Liver (tissue), 3 donors: ENCODE measurements at regions not wholly inside any gene's neighbourhood (a gene's known extent, or its start where the extent isn't known, plus 50 kb on each side); places are given as distances from the start of the nearest gene placed in this dataset.

ENCODE experiments used
- GABPA ChIP-seq, 2 donors: IDR thresholded peaks in 1 of 2; conservative IDR thresholded peaks in 1 of 2; 2 replicates each; pipeline ENCODE4 v1.6.1; 2016; ENCODE audit warnings: antibody characterized with exemption in 2 of 2, mild to moderate bottlenecking in 1 of 2, moderate library complexity in 1 of 2
- MAX ChIP-seq: IDR thresholded peaks from 2 replicates; pipeline ENCODE4 v1.6.1; 2016; ENCODE audit warnings: antibody characterized with exemption
- RAD21 ChIP-seq, 2 donors: IDR thresholded peaks; 2 replicates each; pipeline ENCODE4 v1.6.1; 2016; ENCODE audit warnings: antibody characterized with exemption in 2 of 2, mild to moderate bottlenecking in 2 of 2
- TAF1 ChIP-seq: conservative IDR thresholded peaks from 2 replicates; pipeline ENCODE4 v1.6.1; 2016; ENCODE audit warnings: antibody characterized with exemption, mild to moderate bottlenecking
- TF ChIP-seq, protein P1 (sequence below): fragments of 150-350 bp; IDR thresholded peaks from 2 replicates; pipeline ENCODE4 v1.5.1; 2017; ENCODE audit warnings: improper control_type of control experiment, low read depth, low read length; ENCODE audit not compliant: missing input control
- TF ChIP-seq, protein P2 (sequence below): IDR thresholded peaks from 2 replicates; pipeline ENCODE4 v1.6.1; 2016; ENCODE audit warnings: antibody characterized with exemption, mild to moderate bottlenecking
- TF ChIP-seq, protein P3 (sequence below): IDR thresholded peaks from 2 replicates; pipeline ENCODE4 v1.6.1; 2016; ENCODE audit warnings: antibody characterized with exemption
- donor health status: healthy.
- donor health status: healthy.

DNA sequence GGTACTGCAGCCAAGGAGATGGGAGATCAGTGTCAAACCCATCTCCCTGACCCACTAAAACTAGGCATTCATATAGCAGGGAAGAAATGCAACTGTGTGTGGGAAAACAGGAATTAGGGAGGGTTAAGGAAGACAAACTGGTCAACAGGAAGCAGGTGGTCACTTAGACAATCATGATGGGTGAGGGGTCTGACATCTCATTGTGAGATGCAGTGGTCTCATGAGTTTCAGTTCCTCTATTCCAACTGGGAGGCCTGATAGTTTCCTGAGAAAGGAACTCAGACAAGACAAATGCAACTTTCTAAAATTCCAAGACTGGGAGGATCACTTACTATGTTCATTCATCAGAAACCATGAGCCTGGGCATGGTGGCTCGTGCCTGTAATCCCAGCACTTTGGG, 361.4 kb upstream of the C16orf82 start:
- TF ChIP-seq, protein P1, sequence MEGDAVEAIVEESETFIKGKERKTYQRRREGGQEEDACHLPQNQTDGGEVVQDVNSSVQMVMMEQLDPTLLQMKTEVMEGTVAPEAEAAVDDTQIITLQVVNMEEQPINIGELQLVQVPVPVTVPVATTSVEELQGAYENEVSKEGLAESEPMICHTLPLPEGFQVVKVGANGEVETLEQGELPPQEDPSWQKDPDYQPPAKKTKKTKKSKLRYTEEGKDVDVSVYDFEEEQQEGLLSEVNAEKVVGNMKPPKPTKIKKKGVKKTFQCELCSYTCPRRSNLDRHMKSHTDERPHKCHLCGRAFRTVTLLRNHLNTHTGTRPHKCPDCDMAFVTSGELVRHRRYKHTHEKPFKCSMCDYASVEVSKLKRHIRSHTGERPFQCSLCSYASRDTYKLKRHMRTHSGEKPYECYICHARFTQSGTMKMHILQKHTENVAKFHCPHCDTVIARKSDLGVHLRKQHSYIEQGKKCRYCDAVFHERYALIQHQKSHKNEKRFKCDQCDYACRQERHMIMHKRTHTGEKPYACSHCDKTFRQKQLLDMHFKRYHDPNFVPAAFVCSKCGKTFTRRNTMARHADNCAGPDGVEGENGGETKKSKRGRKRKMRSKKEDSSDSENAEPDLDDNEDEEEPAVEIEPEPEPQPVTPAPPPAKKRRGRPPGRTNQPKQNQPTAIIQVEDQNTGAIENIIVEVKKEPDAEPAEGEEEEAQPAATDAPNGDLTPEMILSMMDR: no peak
- TF ChIP-seq RAD21 (IDR thresholded peaks at IDR 0.05) (no peak), MAX (no peak), GABPA (IDR thresholded peaks at IDR 0.05 in 1 of 2, conservative IDR thresholded peaks at IDR 0.05 in 1 of 2) (no peak), TAF1 (no peak)
- TF ChIP-seq, protein P2, sequence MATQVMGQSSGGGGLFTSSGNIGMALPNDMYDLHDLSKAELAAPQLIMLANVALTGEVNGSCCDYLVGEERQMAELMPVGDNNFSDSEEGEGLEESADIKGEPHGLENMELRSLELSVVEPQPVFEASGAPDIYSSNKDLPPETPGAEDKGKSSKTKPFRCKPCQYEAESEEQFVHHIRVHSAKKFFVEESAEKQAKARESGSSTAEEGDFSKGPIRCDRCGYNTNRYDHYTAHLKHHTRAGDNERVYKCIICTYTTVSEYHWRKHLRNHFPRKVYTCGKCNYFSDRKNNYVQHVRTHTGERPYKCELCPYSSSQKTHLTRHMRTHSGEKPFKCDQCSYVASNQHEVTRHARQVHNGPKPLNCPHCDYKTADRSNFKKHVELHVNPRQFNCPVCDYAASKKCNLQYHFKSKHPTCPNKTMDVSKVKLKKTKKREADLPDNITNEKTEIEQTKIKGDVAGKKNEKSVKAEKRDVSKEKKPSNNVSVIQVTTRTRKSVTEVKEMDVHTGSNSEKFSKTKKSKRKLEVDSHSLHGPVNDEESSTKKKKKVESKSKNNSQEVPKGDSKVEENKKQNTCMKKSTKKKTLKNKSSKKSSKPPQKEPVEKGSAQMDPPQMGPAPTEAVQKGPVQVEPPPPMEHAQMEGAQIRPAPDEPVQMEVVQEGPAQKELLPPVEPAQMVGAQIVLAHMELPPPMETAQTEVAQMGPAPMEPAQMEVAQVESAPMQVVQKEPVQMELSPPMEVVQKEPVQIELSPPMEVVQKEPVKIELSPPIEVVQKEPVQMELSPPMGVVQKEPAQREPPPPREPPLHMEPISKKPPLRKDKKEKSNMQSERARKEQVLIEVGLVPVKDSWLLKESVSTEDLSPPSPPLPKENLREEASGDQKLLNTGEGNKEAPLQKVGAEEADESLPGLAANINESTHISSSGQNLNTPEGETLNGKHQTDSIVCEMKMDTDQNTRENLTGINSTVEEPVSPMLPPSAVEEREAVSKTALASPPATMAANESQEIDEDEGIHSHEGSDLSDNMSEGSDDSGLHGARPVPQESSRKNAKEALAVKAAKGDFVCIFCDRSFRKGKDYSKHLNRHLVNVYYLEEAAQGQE: no peak
- TF ChIP-seq, protein P3, sequence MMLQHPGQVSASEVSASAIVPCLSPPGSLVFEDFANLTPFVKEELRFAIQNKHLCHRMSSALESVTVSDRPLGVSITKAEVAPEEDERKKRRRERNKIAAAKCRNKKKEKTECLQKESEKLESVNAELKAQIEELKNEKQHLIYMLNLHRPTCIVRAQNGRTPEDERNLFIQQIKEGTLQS: no peak
